ENCODE measurements at regions not wholly inside any gene's neighbourhood (a gene's known extent, or its start where the extent isn't known, plus 50 kb on each side); places are given as distances from the start of the nearest gene placed in this dataset.
"Not testable (repeated sequence)": the region's sequence is repeated elsewhere in the genome, so short reads cannot be mapped to it uniquely, and the experiment has no call there.

GRCh38 chr2:88986721-88987330, 295.4 kb downstream of the RPIA start:
- H3K4me3 ChIP-seq (ENCODE audit: insufficient read depth, low read depth, low read length); H3K36me3 ChIP-seq (ENCODE audit: control insufficient read depth, insufficient read depth, low read length); H3K4me1 ChIP-seq (ENCODE audit: control insufficient read depth, insufficient read depth, low read length); H3K9me3 ChIP-seq (ENCODE audit: control insufficient read depth, low read length); H3K27ac ChIP-seq (ENCODE audit: insufficient read depth, low read depth, low read length, poor library complexity, severe bottlenecking); H3K27me3 ChIP-seq (ENCODE audit: control insufficient read depth, insufficient read depth, low read length, poor library complexity, severe bottlenecking): not testable (repeated sequence)
- WGBS, 2 experiments = 27 to 53% methylated on average over 3 to 4 of the region's 4 CpGs

- H3K27ac ChIP-seq (ENCODE audit: insufficient read depth, low read depth, low read length, poor library complexity, severe bottlenecking); H3K36me3 ChIP-seq (ENCODE audit: control insufficient read depth, insufficient read depth, low read length); H3K9me3 ChIP-seq (ENCODE audit: control insufficient read depth, low read length); H3K4me1 ChIP-seq (ENCODE audit: control insufficient read depth, insufficient read depth, low read length); H3K4me3 ChIP-seq (ENCODE audit: insufficient read depth, low read depth, low read length); H3K27me3 ChIP-seq (ENCODE audit: control insufficient read depth, insufficient read depth, low read length, poor library complexity, severe bottlenecking): not testable (repeated sequence)
Observed at GRCh38 chr2:88988617-88989016, 297.1 kb downstream of the RPIA start.

- not testable (repeated sequence) for H3K4me1 ChIP-seq (ENCODE audit: control insufficient read depth, insufficient read depth, low read length); H3K27ac ChIP-seq (ENCODE audit: insufficient read depth, low read depth, low read length, poor library complexity, severe bottlenecking); H3K27me3 ChIP-seq (ENCODE audit: control insufficient read depth, insufficient read depth, low read length, poor library complexity, severe bottlenecking); H3K4me3 ChIP-seq (ENCODE audit: insufficient read depth, low read depth, low read length); H3K9me3 ChIP-seq (ENCODE audit: control insufficient read depth, low read length); H3K36me3 ChIP-seq (ENCODE audit: control insufficient read depth, insufficient read depth, low read length)
- 94 to 95% methylated on average over 3 of the region's 3 CpGs for WGBS, 2 experiments
Observed at GRCh38 chr2:88992819-88993218, 301.3 kb downstream of the RPIA start.

GRCh38 chr2:88994856-88995255, 303.4 kb downstream of the RPIA start:
- H3K4me3 ChIP-seq (ENCODE audit: insufficient read depth, low read depth, low read length); H3K27me3 ChIP-seq (ENCODE audit: control insufficient read depth, insufficient read depth, low read length, poor library complexity, severe bottlenecking); H3K9me3 ChIP-seq (ENCODE audit: control insufficient read depth, low read length); H3K4me1 ChIP-seq (ENCODE audit: control insufficient read depth, insufficient read depth, low read length); H3K36me3 ChIP-seq (ENCODE audit: control insufficient read depth, insufficient read depth, low read length); H3K27ac ChIP-seq (ENCODE audit: insufficient read depth, low read depth, low read length, poor library complexity, severe bottlenecking): not testable (repeated sequence)
- no CpG with 5 or more reads among the region's 1 CpG for WGBS, 2 experiments

- not testable (repeated sequence) for H3K4me3 ChIP-seq (ENCODE audit: insufficient read depth, low read depth, low read length); H3K27me3 ChIP-seq (ENCODE audit: control insufficient read depth, insufficient read depth, low read length, poor library complexity, severe bottlenecking)
Observed at GRCh38 chr2:88996588-88996987, 305.1 kb downstream of the RPIA start.

GRCh38 chr2:88999365-88999764, 307.9 kb downstream of the RPIA start:
- H3K27me3 ChIP-seq (ENCODE audit: control insufficient read depth, insufficient read depth, low read length, poor library complexity, severe bottlenecking) = no peaks in the 10 kb centered on the region
- no peaks in the 10 kb centered on the region for H3K4me1 ChIP-seq (ENCODE audit: control insufficient read depth, insufficient read depth, low read length)
- H3K9me3 ChIP-seq (ENCODE audit: control insufficient read depth, low read length) = no peaks in the 10 kb centered on the region
- H3K27ac ChIP-seq (ENCODE audit: insufficient read depth, low read depth, low read length, poor library complexity, severe bottlenecking) = no peak overlapping the region
- no peaks in the 10 kb centered on the region for H3K36me3 ChIP-seq (ENCODE audit: control insufficient read depth, insufficient read depth, low read length)
- H3K4me3 ChIP-seq (ENCODE audit: insufficient read depth, low read depth, low read length) = no peak overlapping the region
- 93 to 98% methylated on average over 10 of the region's 10 CpGs for WGBS, 2 experiments

More at GRCh38 chr2:88996588-88996987, 305.1 kb downstream of the RPIA start:
- not testable (repeated sequence) for H3K27ac ChIP-seq (ENCODE audit: insufficient read depth, low read depth, low read length, poor library complexity, severe bottlenecking); H3K36me3 ChIP-seq (ENCODE audit: control insufficient read depth, insufficient read depth, low read length); H3K9me3 ChIP-seq (ENCODE audit: control insufficient read depth, low read length); H3K4me1 ChIP-seq (ENCODE audit: control insufficient read depth, insufficient read depth, low read length)

GRCh38 chr2:89000235-89000634, 308.8 kb downstream of the RPIA start:
- Histone ChIP-seq H3K27me3 (ENCODE audit: control insufficient read depth, insufficient read depth, low read length, poor library complexity, severe bottlenecking) (no peaks in the 10 kb centered on the region), H3K4me1 (ENCODE audit: control insufficient read depth, insufficient read depth, low read length) (no peaks in the 10 kb centered on the region), H3K36me3 (ENCODE audit: control insufficient read depth, insufficient read depth, low read length) (no peaks in the 10 kb centered on the region), H3K9me3 (ENCODE audit: control insufficient read depth, low read length) (no peaks in the 10 kb centered on the region), H3K4me3 (ENCODE audit: insufficient read depth, low read depth, low read length) (no peak overlapping the region), H3K27ac (ENCODE audit: insufficient read depth, low read depth, low read length, poor library complexity, severe bottlenecking) (no peak overlapping the region)
- 54 to 60% methylated on average over 5 of the region's 5 CpGs for WGBS, 2 experiments

- whole genome bisulfite sequencing, 2 experiments = 35 to 36% methylated on average over 1 of the region's 1 CpG
- not testable (repeated sequence) for H3K9me3 ChIP-seq (ENCODE audit: control insufficient read depth, low read length); H3K4me3 ChIP-seq (ENCODE audit: insufficient read depth, low read depth, low read length); H3K4me1 ChIP-seq (ENCODE audit: control insufficient read depth, insufficient read depth, low read length); H3K27ac ChIP-seq (ENCODE audit: insufficient read depth, low read depth, low read length, poor library complexity, severe bottlenecking); H3K36me3 ChIP-seq (ENCODE audit: control insufficient read depth, insufficient read depth, low read length); H3K27me3 ChIP-seq (ENCODE audit: control insufficient read depth, insufficient read depth, low read length, poor library complexity, severe bottlenecking)
Observed at GRCh38 chr2:89004238-89004637, 312.8 kb downstream of the RPIA start.

- not testable (repeated sequence) for H3K9me3 ChIP-seq (ENCODE audit: control insufficient read depth, low read length); H3K27me3 ChIP-seq (ENCODE audit: control insufficient read depth, insufficient read depth, low read length, poor library complexity, severe bottlenecking); H3K36me3 ChIP-seq (ENCODE audit: control insufficient read depth, insufficient read depth, low read length); H3K27ac ChIP-seq (ENCODE audit: insufficient read depth, low read depth, low read length, poor library complexity, severe bottlenecking); H3K4me1 ChIP-seq (ENCODE audit: control insufficient read depth, insufficient read depth, low read length); H3K4me3 ChIP-seq (ENCODE audit: insufficient read depth, low read depth, low read length)
- 75 to 100% methylated on average over 1 of the region's 4 CpGs for WGBS, 2 experiments
Observed at GRCh38 chr2:89020566-89020965, 329.1 kb downstream of the RPIA start.

GRCh38 chr2:89026296-89026695, 334.8 kb downstream of the RPIA start:
- H3K27me3 ChIP-seq (ENCODE audit: control insufficient read depth, insufficient read depth, low read length, poor library complexity, severe bottlenecking); H3K4me3 ChIP-seq (ENCODE audit: insufficient read depth, low read depth, low read length); H3K9me3 ChIP-seq (ENCODE audit: control insufficient read depth, low read length); H3K27ac ChIP-seq (ENCODE audit: insufficient read depth, low read depth, low read length, poor library complexity, severe bottlenecking); H3K4me1 ChIP-seq (ENCODE audit: control insufficient read depth, insufficient read depth, low read length); H3K36me3 ChIP-seq (ENCODE audit: control insufficient read depth, insufficient read depth, low read length): not testable (repeated sequence)
- 96 to 100% methylated on average over 2 of the region's 2 CpGs for WGBS, 2 experiments

GRCh38 chr2:89027115-89027514, 335.6 kb downstream of the RPIA start:
- not testable (repeated sequence) for H3K4me3 ChIP-seq (ENCODE audit: insufficient read depth, low read depth, low read length); H3K27me3 ChIP-seq (ENCODE audit: control insufficient read depth, insufficient read depth, low read length, poor library complexity, severe bottlenecking); H3K4me1 ChIP-seq (ENCODE audit: control insufficient read depth, insufficient read depth, low read length); H3K9me3 ChIP-seq (ENCODE audit: control insufficient read depth, low read length); H3K27ac ChIP-seq (ENCODE audit: insufficient read depth, low read depth, low read length, poor library complexity, severe bottlenecking); H3K36me3 ChIP-seq (ENCODE audit: control insufficient read depth, insufficient read depth, low read length)
- 89 to 92% methylated on average over 1 to 2 of the region's 2 CpGs for WGBS, 2 experiments

All from ectodermal cell (in vitro differentiated cells).